WTC11 (cell line): ENCODE measurements at regions not wholly inside any gene's neighbourhood (a gene's known extent, or its start where the extent isn't known, plus 50 kb on each side); places are given as distances from the start of the nearest gene placed in this dataset.

Source experiments
- ATAC-seq: fragments of 200-7000 bp; cut with Tn5 transposase; 2 replicates; pipeline ENCODE4 v1.10.0; 2021; ENCODE audit warnings: mild to moderate bottlenecking, moderate library complexity
- CTCF ChIA-PET: fragments of 300-600 bp; sonication (Branson Sonifier 250); formaldehyde crosslinking; loops from one replicate; lab custom pipeline; 2021; ENCODE audit warnings: antibody characterized with exemption; lab: Charles Lee
- POLR2A ChIA-PET: fragments of 350-600 bp; sonication (Branson Sonifier 250); formaldehyde crosslinking; loops from one replicate; lab custom pipeline; 2021; ENCODE audit warnings: antibody characterized with exemption; lab: Charles Lee
- DNase-seq: peaks from one replicate; pipeline ENCODE4 v3.0.0; 2021; ENCODE audit warnings: low spot score
- H3K27ac Mint-ChIP-seq: 2 replicates; pipeline ENCODE4 v1.8.0; 2021; ENCODE audit warnings: mixed read lengths
- H3K27me3 Mint-ChIP-seq: 2 replicates; pipeline ENCODE4 v1.8.0; 2021; ENCODE audit warnings: low read depth, mild to moderate bottlenecking, moderate library complexity, mixed read lengths
- H3K36me3 Mint-ChIP-seq: 2 replicates; pipeline ENCODE4 v1.8.0; 2021; ENCODE audit warnings: mixed read lengths
- H3K4me1 Mint-ChIP-seq: 2 replicates; pipeline ENCODE4 v1.8.0; 2022; ENCODE audit warnings: mixed read lengths
- H3K4me3 Mint-ChIP-seq: 2 replicates; pipeline ENCODE4 v1.8.0; 2021; ENCODE audit warnings: mild to moderate bottlenecking, moderate library complexity, mixed read lengths
- H3K9me3 Mint-ChIP-seq: 2 replicates; pipeline ENCODE4 v1.8.0; 2021; ENCODE audit warnings: mixed read lengths
- CREB1 ChIP-seq: sonication (generic); formaldehyde crosslinking; IDR thresholded peaks from 2 replicates; pipeline ENCODE4 v1.8.0; 2023; ENCODE audit warnings: mild to moderate bottlenecking, missing genetic modification reagents
- GRHL2 ChIP-seq: fragments of 250-450 bp; sonication (Bioruptor Pico); IDR thresholded peaks from 2 replicates; pipeline ENCODE4 v1.8.0; 2022; ENCODE audit warnings: mild to moderate bottlenecking, moderate library complexity; ENCODE audit not compliant: insufficient replicate concordance, severe bottlenecking
- MYBL2 ChIP-seq: sonication (generic); formaldehyde crosslinking; IDR thresholded peaks from 2 replicates; pipeline ENCODE4 v1.8.1; 2023; ENCODE audit warnings: mild to moderate bottlenecking, moderate library complexity, missing genetic modification reagents
- NR1H2 ChIP-seq: sonication (generic); formaldehyde crosslinking; IDR thresholded peaks from 2 replicates; pipeline ENCODE4 v1.9.0; 2021; ENCODE audit warnings: mild to moderate bottlenecking, moderate library complexity, missing genetic modification reagents
- SMAD4 ChIP-seq: sonication (generic); formaldehyde crosslinking; IDR thresholded peaks from 2 replicates; pipeline ENCODE4 v1.8.0; 2022; ENCODE audit warnings: mild to moderate bottlenecking, missing genetic modification reagents
- SP1 ChIP-seq: sonication (generic); formaldehyde crosslinking; conservative IDR thresholded peaks from 2 replicates; pipeline ENCODE4 v1.8.1; 2022; ENCODE audit warnings: missing genetic modification reagents
- ZBTB21 ChIP-seq: sonication (generic); formaldehyde crosslinking; IDR thresholded peaks from 2 replicates; pipeline ENCODE4 v1.8.1; 2023; ENCODE audit warnings: mild to moderate bottlenecking, missing genetic modification reagents, borderline replicate concordance
- ZNF121 ChIP-seq: sonication (generic); formaldehyde crosslinking; IDR thresholded peaks from 2 replicates; pipeline ENCODE4 v1.8.0; 2023; ENCODE audit warnings: missing genetic modification reagents
- ZNF219 ChIP-seq: sonication (generic); formaldehyde crosslinking; IDR thresholded peaks from 2 replicates; pipeline ENCODE4 v1.8.0; 2023; ENCODE audit warnings: missing genetic modification reagents, mild to moderate bottlenecking, borderline replicate concordance
- ZNF416 ChIP-seq: fragments of 250-450 bp; sonication (Bioruptor Pico); IDR thresholded peaks from 2 replicates; pipeline ENCODE4 v1.9.0; 2021; ENCODE audit warnings: mild to moderate bottlenecking, inconsistent platforms
- TF ChIP-seq, protein P1 (sequence below): sonication (generic); formaldehyde crosslinking; IDR thresholded peaks from 2 replicates; pipeline ENCODE4 v1.8.0; 2022; ENCODE audit warnings: missing genetic modification reagents
- TF ChIP-seq, protein P2 (sequence below): fragments of 250-450 bp; sonication (Bioruptor Pico); IDR thresholded peaks from 2 replicates; pipeline ENCODE4 v1.9.0; 2021; ENCODE audit warnings: mild to moderate bottlenecking, borderline replicate concordance
- TF ChIP-seq, protein P3 (sequence below): sonication (generic); formaldehyde crosslinking; IDR thresholded peaks from 2 replicates; pipeline ENCODE4 v1.8.1; 2023; ENCODE audit warnings: mild to moderate bottlenecking, missing genetic modification reagents
- TF ChIP-seq, protein P4 (sequence below): sonication (generic); formaldehyde crosslinking; IDR thresholded peaks from 2 replicates; pipeline ENCODE4 v1.8.1; 2022; ENCODE audit warnings: low read depth, missing genetic modification reagents, borderline replicate concordance
- TF ChIP-seq, protein P5 (sequence below): fragments of 250-450 bp; sonication (Bioruptor Pico); conservative IDR thresholded peaks from 2 replicates; pipeline ENCODE4 v1.9.0; 2021; ENCODE audit warnings: mild to moderate bottlenecking
- TF ChIP-seq, protein P6 (sequence below): sonication (generic); formaldehyde crosslinking; IDR thresholded peaks from 2 replicates; pipeline ENCODE4 v1.8.1; 2023; ENCODE audit warnings: mild to moderate bottlenecking, missing genetic modification reagents, moderate library complexity
- TF ChIP-seq, protein P7 (sequence below): fragments of 250-450 bp; sonication (Bioruptor Pico); IDR thresholded peaks from 2 replicates; pipeline ENCODE4 v1.9.0; 2021; ENCODE audit warnings: mild to moderate bottlenecking
- TF ChIP-seq, protein P8 (sequence below): sonication (generic); formaldehyde crosslinking; IDR thresholded peaks from 2 replicates; pipeline ENCODE4 v1.8.1; 2022; ENCODE audit warnings: mild to moderate bottlenecking, moderate library complexity, missing genetic modification reagents
- TF ChIP-seq, protein P9 (sequence below): fragments of 200-600 bp; IDR thresholded peaks from 2 replicates; pipeline ENCODE4 v1.8.0; 2022; ENCODE audit warnings: antibody characterized with exemption

DNA sequence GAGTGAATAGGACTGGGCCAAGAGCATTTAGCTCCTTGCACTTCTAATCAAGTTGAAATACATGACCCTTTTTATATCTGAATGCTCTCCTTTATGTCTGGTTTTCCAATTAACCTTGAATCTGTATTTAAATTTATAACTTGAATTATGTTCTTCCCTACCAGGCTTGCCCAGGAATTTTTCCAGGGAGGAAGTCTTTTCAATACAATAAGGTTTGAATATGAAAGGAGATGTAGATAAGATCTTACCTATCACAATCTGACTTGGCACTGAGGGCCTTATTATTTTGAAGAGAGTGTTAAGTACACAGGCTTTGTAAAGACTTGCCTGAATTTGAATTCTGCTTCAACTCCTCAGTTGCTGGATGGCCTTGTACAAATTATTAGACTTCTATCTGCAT lies 555.7 kb downstream of the PCDH7 start (continued):
- TF ChIP-seq, protein P1, sequence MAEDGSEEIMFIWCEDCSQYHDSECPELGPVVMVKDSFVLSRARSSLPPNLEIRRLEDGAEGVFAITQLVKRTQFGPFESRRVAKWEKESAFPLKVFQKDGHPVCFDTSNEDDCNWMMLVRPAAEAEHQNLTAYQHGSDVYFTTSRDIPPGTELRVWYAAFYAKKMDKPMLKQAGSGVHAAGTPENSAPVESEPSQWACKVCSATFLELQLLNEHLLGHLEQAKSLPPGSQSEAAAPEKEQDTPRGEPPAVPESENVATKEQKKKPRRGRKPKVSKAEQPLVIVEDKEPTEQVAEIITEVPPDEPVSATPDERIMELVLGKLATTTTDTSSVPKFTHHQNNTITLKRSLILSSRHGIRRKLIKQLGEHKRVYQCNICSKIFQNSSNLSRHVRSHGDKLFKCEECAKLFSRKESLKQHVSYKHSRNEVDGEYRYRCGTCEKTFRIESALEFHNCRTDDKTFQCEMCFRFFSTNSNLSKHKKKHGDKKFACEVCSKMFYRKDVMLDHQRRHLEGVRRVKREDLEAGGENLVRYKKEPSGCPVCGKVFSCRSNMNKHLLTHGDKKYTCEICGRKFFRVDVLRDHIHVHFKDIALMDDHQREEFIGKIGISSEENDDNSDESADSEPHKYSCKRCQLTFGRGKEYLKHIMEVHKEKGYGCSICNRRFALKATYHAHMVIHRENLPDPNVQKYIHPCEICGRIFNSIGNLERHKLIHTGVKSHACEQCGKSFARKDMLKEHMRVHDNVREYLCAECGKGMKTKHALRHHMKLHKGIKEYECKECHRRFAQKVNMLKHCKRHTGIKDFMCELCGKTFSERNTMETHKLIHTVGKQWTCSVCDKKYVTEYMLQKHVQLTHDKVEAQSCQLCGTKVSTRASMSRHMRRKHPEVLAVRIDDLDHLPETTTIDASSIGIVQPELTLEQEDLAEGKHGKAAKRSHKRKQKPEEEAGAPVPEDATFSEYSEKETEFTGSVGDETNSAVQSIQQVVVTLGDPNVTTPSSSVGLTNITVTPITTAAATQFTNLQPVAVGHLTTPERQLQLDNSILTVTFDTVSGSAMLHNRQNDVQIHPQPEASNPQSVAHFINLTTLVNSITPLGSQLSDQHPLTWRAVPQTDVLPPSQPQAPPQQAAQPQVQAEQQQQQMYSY (CRISPR knock-in tag): no peak
- TF ChIP-seq GRHL2 (CRISPR knock-in tag): no peak

DNA sequence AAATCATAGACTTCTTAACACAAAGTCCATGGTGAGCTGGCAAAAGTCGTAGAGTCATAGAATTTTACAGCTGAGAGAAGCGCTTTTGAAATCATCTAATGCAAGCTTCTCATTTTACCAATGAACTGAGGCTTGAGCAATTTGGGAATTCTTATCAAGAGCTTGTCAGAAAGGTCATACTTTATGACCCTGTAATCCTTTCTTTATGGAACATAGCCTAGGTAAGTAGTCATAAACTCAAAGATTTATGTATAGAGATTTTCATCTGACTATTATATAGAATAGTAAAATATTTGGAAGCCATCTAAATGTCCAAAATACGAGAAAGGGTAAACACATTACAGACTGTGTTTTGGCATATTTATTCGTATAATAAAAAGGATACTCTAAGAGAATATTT lies 563.5 kb downstream of the PCDH7 start:
- ChIA-PET POLR2A (no interaction called here), CTCF (no interaction called here)
- ATAC-seq: no peak
- no peak for DNase-seq
- Mint-ChIP-seq H3K9me3 (peaks cover 11% of the 10 kb centered on the region; the same call in 1 of the 2 replicates), H3K27me3 (peaks cover 8% of the 10 kb centered on the region), H3K36me3 (no peaks in the 10 kb centered on the region), H3K4me3 (no peak overlapping the region), H3K27ac (no peak overlapping the region), H3K4me1 (no peaks in the 10 kb centered on the region)
- TF ChIP-seq, protein P2, sequence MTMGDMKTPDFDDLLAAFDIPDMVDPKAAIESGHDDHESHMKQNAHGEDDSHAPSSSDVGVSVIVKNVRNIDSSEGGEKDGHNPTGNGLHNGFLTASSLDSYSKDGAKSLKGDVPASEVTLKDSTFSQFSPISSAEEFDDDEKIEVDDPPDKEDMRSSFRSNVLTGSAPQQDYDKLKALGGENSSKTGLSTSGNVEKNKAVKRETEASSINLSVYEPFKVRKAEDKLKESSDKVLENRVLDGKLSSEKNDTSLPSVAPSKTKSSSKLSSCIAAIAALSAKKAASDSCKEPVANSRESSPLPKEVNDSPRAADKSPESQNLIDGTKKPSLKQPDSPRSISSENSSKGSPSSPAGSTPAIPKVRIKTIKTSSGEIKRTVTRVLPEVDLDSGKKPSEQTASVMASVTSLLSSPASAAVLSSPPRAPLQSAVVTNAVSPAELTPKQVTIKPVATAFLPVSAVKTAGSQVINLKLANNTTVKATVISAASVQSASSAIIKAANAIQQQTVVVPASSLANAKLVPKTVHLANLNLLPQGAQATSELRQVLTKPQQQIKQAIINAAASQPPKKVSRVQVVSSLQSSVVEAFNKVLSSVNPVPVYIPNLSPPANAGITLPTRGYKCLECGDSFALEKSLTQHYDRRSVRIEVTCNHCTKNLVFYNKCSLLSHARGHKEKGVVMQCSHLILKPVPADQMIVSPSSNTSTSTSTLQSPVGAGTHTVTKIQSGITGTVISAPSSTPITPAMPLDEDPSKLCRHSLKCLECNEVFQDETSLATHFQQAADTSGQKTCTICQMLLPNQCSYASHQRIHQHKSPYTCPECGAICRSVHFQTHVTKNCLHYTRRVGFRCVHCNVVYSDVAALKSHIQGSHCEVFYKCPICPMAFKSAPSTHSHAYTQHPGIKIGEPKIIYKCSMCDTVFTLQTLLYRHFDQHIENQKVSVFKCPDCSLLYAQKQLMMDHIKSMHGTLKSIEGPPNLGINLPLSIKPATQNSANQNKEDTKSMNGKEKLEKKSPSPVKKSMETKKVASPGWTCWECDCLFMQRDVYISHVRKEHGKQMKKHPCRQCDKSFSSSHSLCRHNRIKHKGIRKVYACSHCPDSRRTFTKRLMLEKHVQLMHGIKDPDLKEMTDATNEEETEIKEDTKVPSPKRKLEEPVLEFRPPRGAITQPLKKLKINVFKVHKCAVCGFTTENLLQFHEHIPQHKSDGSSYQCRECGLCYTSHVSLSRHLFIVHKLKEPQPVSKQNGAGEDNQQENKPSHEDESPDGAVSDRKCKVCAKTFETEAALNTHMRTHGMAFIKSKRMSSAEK (CRISPR knock-in tag): no peak
- TF ChIP-seq, protein P3, sequence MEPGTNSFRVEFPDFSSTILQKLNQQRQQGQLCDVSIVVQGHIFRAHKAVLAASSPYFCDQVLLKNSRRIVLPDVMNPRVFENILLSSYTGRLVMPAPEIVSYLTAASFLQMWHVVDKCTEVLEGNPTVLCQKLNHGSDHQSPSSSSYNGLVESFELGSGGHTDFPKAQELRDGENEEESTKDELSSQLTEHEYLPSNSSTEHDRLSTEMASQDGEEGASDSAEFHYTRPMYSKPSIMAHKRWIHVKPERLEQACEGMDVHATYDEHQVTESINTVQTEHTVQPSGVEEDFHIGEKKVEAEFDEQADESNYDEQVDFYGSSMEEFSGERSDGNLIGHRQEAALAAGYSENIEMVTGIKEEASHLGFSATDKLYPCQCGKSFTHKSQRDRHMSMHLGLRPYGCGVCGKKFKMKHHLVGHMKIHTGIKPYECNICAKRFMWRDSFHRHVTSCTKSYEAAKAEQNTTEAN (CRISPR knock-in tag): no peak
- TF ChIP-seq NR1H2 (CRISPR knock-in tag): no peak
- TF ChIP-seq ZBTB21 (CRISPR knock-in tag): no peak
- TF ChIP-seq, protein P4, sequence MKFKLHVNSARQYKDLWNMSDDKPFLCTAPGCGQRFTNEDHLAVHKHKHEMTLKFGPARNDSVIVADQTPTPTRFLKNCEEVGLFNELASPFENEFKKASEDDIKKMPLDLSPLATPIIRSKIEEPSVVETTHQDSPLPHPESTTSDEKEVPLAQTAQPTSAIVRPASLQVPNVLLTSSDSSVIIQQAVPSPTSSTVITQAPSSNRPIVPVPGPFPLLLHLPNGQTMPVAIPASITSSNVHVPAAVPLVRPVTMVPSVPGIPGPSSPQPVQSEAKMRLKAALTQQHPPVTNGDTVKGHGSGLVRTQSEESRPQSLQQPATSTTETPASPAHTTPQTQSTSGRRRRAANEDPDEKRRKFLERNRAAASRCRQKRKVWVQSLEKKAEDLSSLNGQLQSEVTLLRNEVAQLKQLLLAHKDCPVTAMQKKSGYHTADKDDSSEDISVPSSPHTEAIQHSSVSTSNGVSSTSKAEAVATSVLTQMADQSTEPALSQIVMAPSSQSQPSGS (CRISPR knock-in tag): no peak
- TF ChIP-seq, protein P5, sequence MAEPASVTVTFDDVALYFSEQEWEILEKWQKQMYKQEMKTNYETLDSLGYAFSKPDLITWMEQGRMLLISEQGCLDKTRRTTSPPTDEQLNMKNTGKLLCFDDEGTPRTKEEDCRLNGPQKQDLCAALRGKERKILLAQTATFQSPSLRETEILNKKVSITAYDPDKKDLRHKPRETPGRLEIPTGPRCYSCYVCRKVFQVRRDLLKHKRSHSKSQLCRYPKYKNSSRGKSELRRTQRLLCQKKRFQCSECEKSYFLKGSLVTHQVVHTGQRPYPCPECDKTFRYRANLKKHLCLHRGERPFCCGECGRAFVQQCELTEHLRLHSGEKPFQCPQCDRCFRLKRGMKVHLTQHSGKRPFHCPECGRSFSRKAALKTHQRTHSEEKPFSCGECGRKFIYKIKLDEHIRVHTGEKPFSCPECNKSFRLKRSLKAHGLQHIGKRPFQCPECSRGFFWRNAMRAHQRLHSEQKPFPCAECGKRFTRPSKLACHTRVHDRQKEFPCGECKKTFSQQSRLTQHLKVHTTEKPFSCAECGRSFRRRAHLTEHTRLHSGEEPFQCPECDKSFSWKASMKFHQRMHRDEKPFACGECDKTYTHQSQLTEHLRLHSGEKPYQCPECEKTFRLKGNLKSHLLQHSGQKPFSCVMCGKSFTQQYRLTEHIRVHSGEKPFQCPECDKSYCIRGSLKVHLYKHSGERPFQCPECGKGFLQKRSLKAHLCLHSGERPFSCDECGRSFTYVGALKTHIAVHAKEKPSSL (CRISPR knock-in tag): no peak
- no peak for TF ChIP-seq ZNF416 (CRISPR knock-in tag)
- TF ChIP-seq, protein P6, sequence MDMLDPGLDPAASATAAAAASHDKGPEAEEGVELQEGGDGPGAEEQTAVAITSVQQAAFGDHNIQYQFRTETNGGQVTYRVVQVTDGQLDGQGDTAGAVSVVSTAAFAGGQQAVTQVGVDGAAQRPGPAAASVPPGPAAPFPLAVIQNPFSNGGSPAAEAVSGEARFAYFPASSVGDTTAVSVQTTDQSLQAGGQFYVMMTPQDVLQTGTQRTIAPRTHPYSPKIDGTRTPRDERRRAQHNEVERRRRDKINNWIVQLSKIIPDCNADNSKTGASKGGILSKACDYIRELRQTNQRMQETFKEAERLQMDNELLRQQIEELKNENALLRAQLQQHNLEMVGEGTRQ (CRISPR knock-in tag): no peak
- TF ChIP-seq, protein P7, sequence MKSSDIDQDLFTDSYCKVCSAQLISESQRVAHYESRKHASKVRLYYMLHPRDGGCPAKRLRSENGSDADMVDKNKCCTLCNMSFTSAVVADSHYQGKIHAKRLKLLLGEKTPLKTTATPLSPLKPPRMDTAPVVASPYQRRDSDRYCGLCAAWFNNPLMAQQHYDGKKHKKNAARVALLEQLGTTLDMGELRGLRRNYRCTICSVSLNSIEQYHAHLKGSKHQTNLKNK: no peak
- TF ChIP-seq, protein P8, sequence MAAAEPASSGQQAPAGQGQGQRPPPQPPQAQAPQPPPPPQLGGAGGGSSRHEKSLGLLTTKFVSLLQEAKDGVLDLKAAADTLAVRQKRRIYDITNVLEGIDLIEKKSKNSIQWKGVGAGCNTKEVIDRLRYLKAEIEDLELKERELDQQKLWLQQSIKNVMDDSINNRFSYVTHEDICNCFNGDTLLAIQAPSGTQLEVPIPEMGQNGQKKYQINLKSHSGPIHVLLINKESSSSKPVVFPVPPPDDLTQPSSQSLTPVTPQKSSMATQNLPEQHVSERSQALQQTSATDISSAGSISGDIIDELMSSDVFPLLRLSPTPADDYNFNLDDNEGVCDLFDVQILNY (CRISPR knock-in tag): no peak
- no peak for TF ChIP-seq MYBL2
- no peak for TF ChIP-seq SMAD4
- no peak for TF ChIP-seq CREB1 (CRISPR knock-in tag)
- no peak for TF ChIP-seq ZNF219 (CRISPR knock-in tag)
- TF ChIP-seq, protein P9, sequence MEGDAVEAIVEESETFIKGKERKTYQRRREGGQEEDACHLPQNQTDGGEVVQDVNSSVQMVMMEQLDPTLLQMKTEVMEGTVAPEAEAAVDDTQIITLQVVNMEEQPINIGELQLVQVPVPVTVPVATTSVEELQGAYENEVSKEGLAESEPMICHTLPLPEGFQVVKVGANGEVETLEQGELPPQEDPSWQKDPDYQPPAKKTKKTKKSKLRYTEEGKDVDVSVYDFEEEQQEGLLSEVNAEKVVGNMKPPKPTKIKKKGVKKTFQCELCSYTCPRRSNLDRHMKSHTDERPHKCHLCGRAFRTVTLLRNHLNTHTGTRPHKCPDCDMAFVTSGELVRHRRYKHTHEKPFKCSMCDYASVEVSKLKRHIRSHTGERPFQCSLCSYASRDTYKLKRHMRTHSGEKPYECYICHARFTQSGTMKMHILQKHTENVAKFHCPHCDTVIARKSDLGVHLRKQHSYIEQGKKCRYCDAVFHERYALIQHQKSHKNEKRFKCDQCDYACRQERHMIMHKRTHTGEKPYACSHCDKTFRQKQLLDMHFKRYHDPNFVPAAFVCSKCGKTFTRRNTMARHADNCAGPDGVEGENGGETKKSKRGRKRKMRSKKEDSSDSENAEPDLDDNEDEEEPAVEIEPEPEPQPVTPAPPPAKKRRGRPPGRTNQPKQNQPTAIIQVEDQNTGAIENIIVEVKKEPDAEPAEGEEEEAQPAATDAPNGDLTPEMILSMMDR: no peak
- TF ChIP-seq GRHL2 (CRISPR knock-in tag): no peak
- TF ChIP-seq ZNF121 (CRISPR knock-in tag): no peak
- TF ChIP-seq SP1 (CRISPR knock-in tag): no peak
